ENCODE measurements at regions not wholly inside any gene's neighbourhood (a gene's known extent, or its start where the extent isn't known, plus 50 kb on each side); places are given as distances from the start of the nearest gene placed in this dataset.

GRCh38 chr3:127413871-127414270 lies 126.0 kb upstream of the PRR20G start:
- no peak for TF ChIP-seq CTCF (IDR thresholded peaks at IDR 0.05)
- no peak for TF ChIP-seq POLR2A (IDR thresholded peaks at IDR 0.05)

All from uterus (tissue), 2 donors.